ENCODE measurements at regions not wholly inside any gene's neighbourhood (a gene's known extent, or its start where the extent isn't known, plus 50 kb on each side); places are given as distances from the start of the nearest gene placed in this dataset.

- Histone ChIP-seq H3K9me2 (replicated peaks; ENCODE audit: low read length) (no peaks in the 10 kb centered on the region), H3K4me2 (ENCODE audit: low read length) (peak overlapping the region; percentile 62), H3K9me3 (ENCODE audit: low read length) (no peaks in the 10 kb centered on the region), H3K9ac (ENCODE audit: low read length) (peak overlapping the region; percentile 71), H3K27me3 (ENCODE audit: low read length) (no peaks in the 10 kb centered on the region), H4K20me1 (ENCODE audit: low read length) (no peaks in the 10 kb centered on the region), H3K36me3 (ENCODE audit: low read depth, low read length) (no peaks in the 10 kb centered on the region), H3K4me1 (ENCODE audit: insufficient read depth, low read length) (peaks cover 50% of the 10 kb centered on the region), H3K27ac (ENCODE audit: low read length) (peak overlapping the region; percentile 88), H2AFZ (ENCODE audit: low read length) (peak overlapping the region; percentile 49), H3K79me2 (ENCODE audit: low read length) (no peaks in the 10 kb centered on the region), H3F3A (ENCODE audit: low read length, unreplicated experiment) (no peaks in the 10 kb centered on the region), H3K4me3 (ENCODE audit: low read length) (peak overlapping the region; percentile 23; the same call in 1 of the 2 replicates)
- ATAC-seq (peak; percentile 51), DNase-seq (peak; percentile 66)
- CTCF ChIA-PET = no interaction called here
- intact Hi-C loops (cut with micrococcal nuclease) = no loop called here
- TF ChIP-seq EZH2phosphoT487 (IDR thresholded peaks at IDR 0.05; ENCODE audit: borderline replicate concordance, low read length) (no peak), EZH2 (IDR thresholded peaks at IDR 0.05; ENCODE audit: low read length, unreplicated experiment) (no peak)
- POLR2A ChIA-PET (ENCODE audit: unreplicated experiment) = no interaction called here
- BruUV-seq (replicated peaks) = no TSS peak
These were observed 82.8 kb upstream of the PLEKHG7 start for GRCh38 chr12:92619730-92620684.

- no peaks in the 10 kb centered on the region for H3K27me3 ChIP-seq (ENCODE audit: low read length)
- intact Hi-C loops (cut with micrococcal nuclease) = no loop called here
- BruUV-seq (replicated peaks) = no TSS peak
- H3K36me3 ChIP-seq (ENCODE audit: low read depth, low read length) = no peaks in the 10 kb centered on the region
- H3F3A ChIP-seq (ENCODE audit: low read length, unreplicated experiment) = no peaks in the 10 kb centered on the region
- no peak for TF ChIP-seq EZH2 (IDR thresholded peaks at IDR 0.05; ENCODE audit: low read length, unreplicated experiment)
- TF ChIP-seq EZH2phosphoT487 (IDR thresholded peaks at IDR 0.05; ENCODE audit: borderline replicate concordance, low read length) = no peak
- TF ChIP-seq, protein P1, sequence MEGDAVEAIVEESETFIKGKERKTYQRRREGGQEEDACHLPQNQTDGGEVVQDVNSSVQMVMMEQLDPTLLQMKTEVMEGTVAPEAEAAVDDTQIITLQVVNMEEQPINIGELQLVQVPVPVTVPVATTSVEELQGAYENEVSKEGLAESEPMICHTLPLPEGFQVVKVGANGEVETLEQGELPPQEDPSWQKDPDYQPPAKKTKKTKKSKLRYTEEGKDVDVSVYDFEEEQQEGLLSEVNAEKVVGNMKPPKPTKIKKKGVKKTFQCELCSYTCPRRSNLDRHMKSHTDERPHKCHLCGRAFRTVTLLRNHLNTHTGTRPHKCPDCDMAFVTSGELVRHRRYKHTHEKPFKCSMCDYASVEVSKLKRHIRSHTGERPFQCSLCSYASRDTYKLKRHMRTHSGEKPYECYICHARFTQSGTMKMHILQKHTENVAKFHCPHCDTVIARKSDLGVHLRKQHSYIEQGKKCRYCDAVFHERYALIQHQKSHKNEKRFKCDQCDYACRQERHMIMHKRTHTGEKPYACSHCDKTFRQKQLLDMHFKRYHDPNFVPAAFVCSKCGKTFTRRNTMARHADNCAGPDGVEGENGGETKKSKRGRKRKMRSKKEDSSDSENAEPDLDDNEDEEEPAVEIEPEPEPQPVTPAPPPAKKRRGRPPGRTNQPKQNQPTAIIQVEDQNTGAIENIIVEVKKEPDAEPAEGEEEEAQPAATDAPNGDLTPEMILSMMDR (conservative IDR thresholded peaks at IDR 0.05; ENCODE audit: low read depth, low read length) = peak; percentile 39
- ATAC-seq (peak; percentile 46; the same call in 1 of the 2 replicates), DNase-seq (peak; percentile 63)
- ChIA-PET POLR2A (ENCODE audit: unreplicated experiment) (no interaction called here), CTCF (no interaction called here)
- no peaks in the 10 kb centered on the region for H4K20me1 ChIP-seq (ENCODE audit: low read length)
- peak overlapping the region; percentile 62; the same call in 1 of the 2 replicates for H3K4me2 ChIP-seq (ENCODE audit: low read length)
- peaks cover 40% of the 10 kb centered on the region for H3K4me1 ChIP-seq (ENCODE audit: insufficient read depth, low read length)
- H3K9ac ChIP-seq (ENCODE audit: low read length) = peak overlapping the region; percentile 71
- H3K4me3 ChIP-seq (ENCODE audit: low read length) = no peak overlapping the region
- no peak overlapping the region for H2AFZ ChIP-seq (ENCODE audit: low read length)
- H3K9me2 ChIP-seq (replicated peaks; ENCODE audit: low read length) = no peaks in the 10 kb centered on the region
- H3K79me2 ChIP-seq (ENCODE audit: low read length) = no peaks in the 10 kb centered on the region
- H3K27ac ChIP-seq (ENCODE audit: low read length) = peak overlapping the region; percentile 88
- H3K9me3 ChIP-seq (ENCODE audit: low read length) = no peaks in the 10 kb centered on the region
These were observed 83.8 kb upstream of the PLEKHG7 start for GRCh38 chr12:92619026-92619425.

DNA sequence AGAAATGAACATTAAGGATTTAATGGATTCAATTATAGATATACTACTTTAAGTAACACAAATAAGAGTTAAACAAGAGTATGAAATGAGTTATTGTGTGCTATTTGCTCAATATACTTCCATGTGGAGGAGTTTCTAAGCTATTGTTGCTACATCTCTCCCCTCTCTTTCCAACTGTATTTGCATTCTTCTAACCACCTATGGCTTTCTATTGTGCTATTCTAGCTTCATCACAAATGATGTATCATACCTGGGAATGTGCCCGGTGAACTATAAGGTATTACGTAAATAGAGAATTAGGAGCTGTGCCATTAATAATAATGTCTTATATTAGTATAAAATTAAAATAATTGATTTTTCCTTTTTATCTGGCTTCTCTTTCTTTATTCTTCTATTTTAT lies 87.1 kb upstream of the PLEKHG7 start:
- intact Hi-C loops (cut with micrococcal nuclease) = no loop called here
- H3K4me3 ChIP-seq (ENCODE audit: low read length) = no peak overlapping the region
- H3K79me2 ChIP-seq (ENCODE audit: low read length) = no peaks in the 10 kb centered on the region
- no peak for TF ChIP-seq EZH2 (IDR thresholded peaks at IDR 0.05; ENCODE audit: low read length, unreplicated experiment)
- TF ChIP-seq, protein P1 (conservative IDR thresholded peaks at IDR 0.05; ENCODE audit: low read depth, low read length) = no peak
- TF ChIP-seq EZH2phosphoT487 (IDR thresholded peaks at IDR 0.05; ENCODE audit: borderline replicate concordance, low read length) = no peak
- ChIA-PET POLR2A (ENCODE audit: unreplicated experiment) (no interaction called here), CTCF (interaction anchor here (0.8 kb wide), 1 partner anchor 8 kb away, joined by 3 read pairs; no protein-coding TSS in a partner anchor)
- H3K27ac ChIP-seq (ENCODE audit: low read length) = no peak overlapping the region
- H3K4me1 ChIP-seq (ENCODE audit: insufficient read depth, low read length) = peaks cover 20% of the 10 kb centered on the region
- no peak overlapping the region for H2AFZ ChIP-seq (ENCODE audit: low read length)
- H3K9ac ChIP-seq (ENCODE audit: low read length) = no peak overlapping the region
- ATAC-seq = no peak
- no peaks in the 10 kb centered on the region for H3K27me3 ChIP-seq (ENCODE audit: low read length)
- BruUV-seq (replicated peaks) = no TSS peak
- no peak overlapping the region for H3K4me2 ChIP-seq (ENCODE audit: low read length)
- no peaks in the 10 kb centered on the region for H3K9me2 ChIP-seq (replicated peaks; ENCODE audit: low read length)
- H4K20me1 ChIP-seq (ENCODE audit: low read length) = no peaks in the 10 kb centered on the region
- no peaks in the 10 kb centered on the region for H3F3A ChIP-seq (ENCODE audit: low read length, unreplicated experiment)
- H3K36me3 ChIP-seq (ENCODE audit: low read depth, low read length) = no peaks in the 10 kb centered on the region
- H3K9me3 ChIP-seq (ENCODE audit: low read length) = no peaks in the 10 kb centered on the region
- peak; percentile 57 for DNase-seq
